ENCODE measurements at regions not wholly inside any gene's neighbourhood (a gene's known extent, or its start where the extent isn't known, plus 50 kb on each side); places are given as distances from the start of the nearest gene placed in this dataset.
"Not testable (repeated sequence)": the region's sequence is repeated elsewhere in the genome, so short reads cannot be mapped to it uniquely, and the experiment has no call there.

- no peak overlapping the region for H3K4me3 ChIP-seq
- no peaks in the 10 kb centered on the region for H3K36me3 ChIP-seq (ENCODE audit: insufficient read depth, low read length)
- TF ChIP-seq FOXP2 (optimal IDR thresholded peaks at IDR 0.05; ENCODE audit: control extremely low read depth, extremely low read length, insufficient read depth): no peak
- no peak for TF ChIP-seq POLR2AphosphoS5 (IDR thresholded peaks at IDR 0.05; ENCODE audit: borderline replicate concordance, low read depth, low read length)
- TF ChIP-seq EZH2 (IDR thresholded peaks at IDR 0.05): no peak
Observed at GRCh38 chr10:109664554-109664953, 258.8 kb downstream of the XPNPEP1 start.

GRCh38 chr10:109663122-109663521 is 260.2 kb downstream of the XPNPEP1 start:
- Histone ChIP-seq H3K4me3 (no peak overlapping the region), H3K9ac (ENCODE audit: insufficient read length) (no peak overlapping the region), H3K27ac (no peak overlapping the region), H3K36me3 (ENCODE audit: insufficient read depth, low read length) (no peaks in the 10 kb centered on the region), H3K9me3 (ENCODE audit: low read depth, low read length) (no peaks in the 10 kb centered on the region)
- no peak for DNase-seq (ENCODE audit: low read depth, low spot score)
- no peak for TF ChIP-seq FOXP2 (optimal IDR thresholded peaks at IDR 0.05; ENCODE audit: control extremely low read depth, extremely low read length, insufficient read depth)
- no peak for TF ChIP-seq EZH2 (IDR thresholded peaks at IDR 0.05)

More at GRCh38 chr10:109664554-109664953, 258.8 kb downstream of the XPNPEP1 start:
- Histone ChIP-seq H3K27ac (no peak overlapping the region), H3K9me3 (ENCODE audit: low read depth, low read length) (no peaks in the 10 kb centered on the region), H3K9ac (ENCODE audit: insufficient read length) (no peak overlapping the region)
- DNase-seq (ENCODE audit: low read depth, low spot score): no peak

GRCh38 chr10:109652612-109653011 is 270.7 kb downstream of the XPNPEP1 start:
- not testable (repeated sequence) for H3K27ac ChIP-seq; H3K36me3 ChIP-seq (ENCODE audit: insufficient read depth, low read length); DNase-seq (ENCODE audit: low read depth, low spot score); H3K9ac ChIP-seq (ENCODE audit: insufficient read length); H3K4me3 ChIP-seq; H3K9me3 ChIP-seq (ENCODE audit: low read depth, low read length)

GRCh38 chr10:109650228-109650627 is 273.1 kb downstream of the XPNPEP1 start:
- Histone ChIP-seq H3K4me3 (no peak overlapping the region), H3K36me3 (ENCODE audit: insufficient read depth, low read length) (no peaks in the 10 kb centered on the region), H3K27ac (no peak overlapping the region), H3K9ac (ENCODE audit: insufficient read length) (no peak overlapping the region), H3K9me3 (ENCODE audit: low read depth, low read length) (no peaks in the 10 kb centered on the region)
- TF ChIP-seq FOXP2 (optimal IDR thresholded peaks at IDR 0.05; ENCODE audit: control extremely low read depth, extremely low read length, insufficient read depth) (no peak), POLR2AphosphoS5 (IDR thresholded peaks at IDR 0.05; ENCODE audit: borderline replicate concordance, low read depth, low read length) (no peak), EZH2 (IDR thresholded peaks at IDR 0.05) (no peak)
- no peak for DNase-seq (ENCODE audit: low read depth, low spot score)

GRCh38 chr10:109647627-109648026 is 275.7 kb downstream of the XPNPEP1 start:
- Histone ChIP-seq H3K9ac (ENCODE audit: insufficient read length) (no peak overlapping the region), H3K36me3 (ENCODE audit: insufficient read depth, low read length) (no peaks in the 10 kb centered on the region), H3K9me3 (ENCODE audit: low read depth, low read length) (no peaks in the 10 kb centered on the region), H3K27ac (no peak overlapping the region), H3K4me3 (no peak overlapping the region)
- TF ChIP-seq POLR2AphosphoS5 (IDR thresholded peaks at IDR 0.05; ENCODE audit: borderline replicate concordance, low read depth, low read length): no peak
- no peak for TF ChIP-seq FOXP2 (optimal IDR thresholded peaks at IDR 0.05; ENCODE audit: control extremely low read depth, extremely low read length, insufficient read depth)
- TF ChIP-seq EZH2 (IDR thresholded peaks at IDR 0.05): no peak
- DNase-seq (ENCODE audit: low read depth, low spot score): no peak

- DNase-seq (ENCODE audit: low read depth, low spot score): no peak
- Histone ChIP-seq H3K9me3 (ENCODE audit: low read depth, low read length) (no peaks in the 10 kb centered on the region), H3K27ac (no peak overlapping the region), H3K9ac (ENCODE audit: insufficient read length) (no peak overlapping the region), H3K36me3 (ENCODE audit: insufficient read depth, low read length) (no peaks in the 10 kb centered on the region), H3K4me3 (no peak overlapping the region)
- TF ChIP-seq FOXP2 (optimal IDR thresholded peaks at IDR 0.05; ENCODE audit: control extremely low read depth, extremely low read length, insufficient read depth) (no peak), POLR2AphosphoS5 (IDR thresholded peaks at IDR 0.05; ENCODE audit: borderline replicate concordance, low read depth, low read length) (no peak), EZH2 (IDR thresholded peaks at IDR 0.05) (no peak)
Observed at GRCh38 chr10:109633846-109634245, 289.5 kb downstream of the XPNPEP1 start.

GRCh38 chr10:109633017-109633416 is 290.3 kb downstream of the XPNPEP1 start:
- H3K36me3 ChIP-seq (ENCODE audit: insufficient read depth, low read length); H3K4me3 ChIP-seq; H3K27ac ChIP-seq; H3K9me3 ChIP-seq (ENCODE audit: low read depth, low read length); DNase-seq (ENCODE audit: low read depth, low spot score); H3K9ac ChIP-seq (ENCODE audit: insufficient read length): not testable (repeated sequence)

- H3K9me3 ChIP-seq (ENCODE audit: low read depth, low read length): no peaks in the 10 kb centered on the region
- DNase-seq (ENCODE audit: low read depth, low spot score): no peak
- no peaks in the 10 kb centered on the region for H3K36me3 ChIP-seq (ENCODE audit: insufficient read depth, low read length)
- no peak overlapping the region for H3K9ac ChIP-seq (ENCODE audit: insufficient read length)
- H3K4me3 ChIP-seq: no peak overlapping the region
- TF ChIP-seq POLR2AphosphoS5 (IDR thresholded peaks at IDR 0.05; ENCODE audit: borderline replicate concordance, low read depth, low read length) (no peak), FOXP2 (optimal IDR thresholded peaks at IDR 0.05; ENCODE audit: control extremely low read depth, extremely low read length, insufficient read depth) (no peak), EZH2 (IDR thresholded peaks at IDR 0.05) (no peak)
- no peak overlapping the region for H3K27ac ChIP-seq
Observed at GRCh38 chr10:109624939-109625338, 298.4 kb downstream of the XPNPEP1 start.

GRCh38 chr10:109622566-109622965 is 300.7 kb downstream of the XPNPEP1 start:
- Histone ChIP-seq H3K9ac (ENCODE audit: insufficient read length) (no peak overlapping the region), H3K36me3 (ENCODE audit: insufficient read depth, low read length) (no peaks in the 10 kb centered on the region), H3K4me3 (no peak overlapping the region), H3K27ac (no peak overlapping the region), H3K9me3 (ENCODE audit: low read depth, low read length) (no peaks in the 10 kb centered on the region)
- no peak for DNase-seq (ENCODE audit: low read depth, low spot score)
- TF ChIP-seq FOXP2 (optimal IDR thresholded peaks at IDR 0.05; ENCODE audit: control extremely low read depth, extremely low read length, insufficient read depth) (no peak), EZH2 (IDR thresholded peaks at IDR 0.05) (no peak), POLR2AphosphoS5 (IDR thresholded peaks at IDR 0.05; ENCODE audit: borderline replicate concordance, low read depth, low read length) (no peak)

Measured in SK-N-MC (cell line).